K562 (cell line): ENCODE measurements at regions not wholly inside any gene's neighbourhood (a gene's known extent, or its start where the extent isn't known, plus 50 kb on each side); places are given as distances from the start of the nearest gene placed in this dataset.
A peak's percentile ranks its signal among the peaks of the same experiment; 100 is the strongest.

Source experiments
- CHD4 ChIP-seq: fragments of 200-600 bp; sonication (generic); IDR thresholded peaks from 3 replicates; pipeline ENCODE4 v1.6.1; 2012; ENCODE audit warnings: low read depth, mild to moderate bottlenecking, mixed read lengths, low read length, inconsistent platforms; ENCODE audit not compliant: insufficient read depth, insufficient replicate concordance, poor library complexity, severe bottlenecking
- CUX1 ChIP-seq: fragments of 200-800 bp; sonication (Bioruptor generic); IDR thresholded peaks from 2 replicates; pipeline ENCODE4 v1.6.1; 2016; ENCODE audit warnings: missing genetic modification characterization, missing compliant biosample characterization
- EP300 ChIP-seq: IDR thresholded peaks from 2 replicates; pipeline ENCODE4 v1.6.1; 2012; ENCODE audit warnings: low read length, improper control_type of control experiment
- ETS1 ChIP-seq: conservative IDR thresholded peaks from 2 replicates; pipeline ENCODE4 v1.6.1; 2011; ENCODE audit warnings: low read depth, mild to moderate bottlenecking, low read length; ENCODE audit not compliant: control insufficient read depth
- FOXA1 ChIP-seq: fragments of 450-650 bp; IDR thresholded peaks from 2 replicates; pipeline ENCODE4 v1.6.1; 2016; ENCODE audit warnings: mild to moderate bottlenecking, borderline replicate concordance
- GABPB1 ChIP-seq: sonication (generic); formaldehyde crosslinking; IDR thresholded peaks from 2 replicates; pipeline ENCODE4 v1.8.0; 2022; ENCODE audit warnings: mild to moderate bottlenecking, missing genetic modification reagents
- GTF2F1 ChIP-seq: IDR thresholded peaks from 2 replicates; pipeline ENCODE4 v1.6.1; 2011; ENCODE audit warnings: low read depth, low read length, improper control_type of control experiment
- L3MBTL2 ChIP-seq: fragments of 450-650 bp; IDR thresholded peaks from 2 replicates; pipeline ENCODE4 v1.6.1; 2016; ENCODE audit warnings: mild to moderate bottlenecking, moderate library complexity
- NBN ChIP-seq: fragments of 450-650 bp; IDR thresholded peaks from 2 replicates; pipeline ENCODE4 v1.6.1; 2016; ENCODE audit warnings: low read depth, mild to moderate bottlenecking
- NCOA1 ChIP-seq: fragments of 450-650 bp; IDR thresholded peaks from 2 replicates; pipeline ENCODE4 v1.6.1; 2016; ENCODE audit warnings: low read depth
- NR2C2 ChIP-seq, 2 experiments: fragments of 200-800 bp in 1 of 2; sonication (Bioruptor generic) in 1 of 2; sonication (generic) in 1 of 2; formaldehyde crosslinking in 1 of 2; IDR thresholded peaks; 2 replicates each; pipeline versions ENCODE4 v1.6.1 to v1.8.0; 2016 to 2022; ENCODE audit warnings: mild to moderate bottlenecking in 1 of 2, missing compliant biosample characterization in 1 of 2, missing genetic modification characterization in 1 of 2, missing genetic modification reagents in 1 of 2
- SIN3B ChIP-seq: fragments of 450-650 bp; IDR thresholded peaks from 2 replicates; pipeline ENCODE4 v1.6.1; 2017; ENCODE audit warnings: low read depth, mild to moderate bottlenecking, moderate library complexity
- SMARCE1 ChIP-seq: fragments of 450-650 bp; IDR thresholded peaks from 2 replicates; pipeline ENCODE4 v1.7.1; 2016; ENCODE audit warnings: mild to moderate bottlenecking
- TAF7 ChIP-seq: fragments of 450-650 bp; IDR thresholded peaks from 2 replicates; pipeline ENCODE4 v1.6.1; 2016; ENCODE audit warnings: missing genetic modification characterization, missing compliant biosample characterization
- TCF15 ChIP-seq: fragments of 250-450 bp; sonication (Bioruptor Pico); IDR thresholded peaks from 2 replicates; pipeline ENCODE4 v1.8.0; 2022; ENCODE audit warnings: moderate library complexity, mild to moderate bottlenecking, inconsistent platforms
- TFAP4 ChIP-seq: sonication (generic); formaldehyde crosslinking; IDR thresholded peaks from 2 replicates; pipeline ENCODE4 v1.8.0; 2022; ENCODE audit warnings: missing genetic modification reagents, mild to moderate bottlenecking, moderate library complexity, borderline replicate concordance
- THAP12 ChIP-seq: fragments of 250-450 bp; sonication (Bioruptor Pico); IDR thresholded peaks from 2 replicates; pipeline ENCODE4 v1.9.0; 2021; ENCODE audit warnings: mild to moderate bottlenecking, inconsistent platforms
- ZKSCAN3 ChIP-seq: fragments of 250-450 bp; sonication (Bioruptor Pico); IDR thresholded peaks from 2 replicates; pipeline ENCODE4 v1.4.0; 2020
- ZNF311 ChIP-seq: fragments of 250-450 bp; sonication (Bioruptor Pico); IDR thresholded peaks from 2 replicates; pipeline ENCODE4 v1.4.0; 2020; ENCODE audit warnings: mild to moderate bottlenecking, moderate library complexity
- ZNF551 ChIP-seq: fragments of 250-450 bp; sonication (Bioruptor Pico); IDR thresholded peaks from 2 replicates; pipeline ENCODE4 v1.5.0; 2021; ENCODE audit warnings: mild to moderate bottlenecking, moderate library complexity

GRCh38 chr12:116346222-116346621 is 68.7 kb upstream of the MED13L start (continued):
- TF ChIP-seq EP300 (peak; percentile 8; the same call in 1 of the 2 replicates), NR2C2 (CRISPR knock-in tag; IDR thresholded peaks at IDR 0.05) (no peak), NR2C2 (tag; IDR thresholded peaks at IDR 0.05) (0 out of 2 replicates have a peak, but pooled peaks have one; percentile 33), NBN (0 out of 2 replicates have a peak, but pooled peaks have one; percentile 30), CHD4 (no peak), ZKSCAN3 (CRISPR knock-in tag) (no peak), FOXA1 (no peak), GTF2F1 (no peak), ETS1 (no peak), NCOA1 (0 out of 2 replicates have a peak, but pooled peaks have one; percentile 17), THAP12 (no peak), TCF15 (CRISPR knock-in tag) (no peak), CUX1 (CRISPR knock-in tag) (no peak), SIN3B (no peak), L3MBTL2 (no peak), TAF7 (tag) (no peak), SMARCE1 (peak; percentile 46; the same call in 1 of the 2 replicates), ZNF311 (no peak), TFAP4 (CRISPR knock-in tag) (no peak), GABPB1 (CRISPR knock-in tag) (no peak), ZNF551 (CRISPR knock-in tag) (no peak)
